Hepatocyte (in vitro differentiated cells): ENCODE measurements at regions not wholly inside any gene's neighbourhood (a gene's known extent, or its start where the extent isn't known, plus 50 kb on each side); places are given as distances from the start of the nearest gene placed in this dataset.

Source experiments
- EZH2 ChIP-seq: fragments of 200-600 bp; sonication (generic); IDR thresholded peaks from 2 replicates; pipeline ENCODE4 v1.6.1; 2016; ENCODE audit warnings: antibody characterized with exemption, mild to moderate bottlenecking, borderline replicate concordance
- EZH2phosphoT487 ChIP-seq: fragments of 200-600 bp; sonication (generic); IDR thresholded peaks from one replicate; pipeline ENCODE4 v1.6.1; 2018; ENCODE audit warnings: antibody characterized with exemption, mild to moderate bottlenecking, low read depth, moderate library complexity; ENCODE audit not compliant: unreplicated experiment, severe bottlenecking
- TF ChIP-seq, protein P1 (sequence below): fragments of 200-600 bp; sonication (generic); IDR thresholded peaks from 2 replicates; pipeline ENCODE4 v1.5.1; 2016; ENCODE audit warnings: antibody characterized with exemption, mild to moderate bottlenecking; ENCODE audit not compliant: poor library complexity

GRCh38 chr3:177300039-177300833 lies 103.0 kb upstream of the TBL1XR1 start:
- TF ChIP-seq, protein P1, sequence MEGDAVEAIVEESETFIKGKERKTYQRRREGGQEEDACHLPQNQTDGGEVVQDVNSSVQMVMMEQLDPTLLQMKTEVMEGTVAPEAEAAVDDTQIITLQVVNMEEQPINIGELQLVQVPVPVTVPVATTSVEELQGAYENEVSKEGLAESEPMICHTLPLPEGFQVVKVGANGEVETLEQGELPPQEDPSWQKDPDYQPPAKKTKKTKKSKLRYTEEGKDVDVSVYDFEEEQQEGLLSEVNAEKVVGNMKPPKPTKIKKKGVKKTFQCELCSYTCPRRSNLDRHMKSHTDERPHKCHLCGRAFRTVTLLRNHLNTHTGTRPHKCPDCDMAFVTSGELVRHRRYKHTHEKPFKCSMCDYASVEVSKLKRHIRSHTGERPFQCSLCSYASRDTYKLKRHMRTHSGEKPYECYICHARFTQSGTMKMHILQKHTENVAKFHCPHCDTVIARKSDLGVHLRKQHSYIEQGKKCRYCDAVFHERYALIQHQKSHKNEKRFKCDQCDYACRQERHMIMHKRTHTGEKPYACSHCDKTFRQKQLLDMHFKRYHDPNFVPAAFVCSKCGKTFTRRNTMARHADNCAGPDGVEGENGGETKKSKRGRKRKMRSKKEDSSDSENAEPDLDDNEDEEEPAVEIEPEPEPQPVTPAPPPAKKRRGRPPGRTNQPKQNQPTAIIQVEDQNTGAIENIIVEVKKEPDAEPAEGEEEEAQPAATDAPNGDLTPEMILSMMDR: no peak
- TF ChIP-seq EZH2 (no peak), EZH2phosphoT487 (no peak)
